Loucy (cell line): ENCODE measurements at regions not wholly inside any gene's neighbourhood (a gene's known extent, or its start where the extent isn't known, plus 50 kb on each side); places are given as distances from the start of the nearest gene placed in this dataset.

Experiments used
- CTCF ChIP-seq: fragments of 200-600 bp; sonication (generic); conservative IDR thresholded peaks from 2 replicates; pipeline ENCODE4 v1.5.1; 2014; ENCODE audit warnings: mild to moderate bottlenecking, antibody characterized with exemption, low read length
- EZH2phosphoT487 ChIP-seq: fragments of 200-600 bp; IDR thresholded peaks from 2 replicates; pipeline ENCODE4 v1.6.1; 2018; ENCODE audit warnings: antibody characterized with exemption, mild to moderate bottlenecking, moderate library complexity, borderline replicate concordance

- TF ChIP-seq CTCF (no peak), EZH2phosphoT487 (no peak)
These were observed 179.0 kb upstream of the KLF14 start for GRCh38 chr7:130912862-130913638.
